Nephron (organoid): ENCODE measurements at regions not wholly inside any gene's neighbourhood (a gene's known extent, or its start where the extent isn't known, plus 50 kb on each side); places are given as distances from the start of the nearest gene placed in this dataset.
A peak's percentile ranks its signal among the peaks of the same experiment; 100 is the strongest.

ENCODE experiments used
- H3K27ac Mint-ChIP-seq, 3 experiments: 2 replicates each; pipeline ENCODE4 v1.8.0; 2020; ENCODE audit warnings: mixed read lengths in 3 of 3, mild to moderate bottlenecking in 2 of 3, moderate library complexity in 1 of 3
- H3K27me3 Mint-ChIP-seq: 2 replicates; pipeline ENCODE4 v1.8.0; 2021; ENCODE audit warnings: low read depth, mild to moderate bottlenecking, moderate library complexity, mixed read lengths
- H3K36me3 Mint-ChIP-seq: 2 replicates; pipeline ENCODE4 v1.8.0; 2020; ENCODE audit warnings: low read depth, mixed read lengths
- H3K4me1 Mint-ChIP-seq: 2 replicates; pipeline ENCODE4 v1.8.0; 2020; ENCODE audit warnings: mixed read lengths
- H3K4me3 Mint-ChIP-seq, 3 experiments: 2 replicates each; pipeline ENCODE4 v1.8.0; 2020; ENCODE audit warnings: mild to moderate bottlenecking in 3 of 3, mixed read lengths in 3 of 3, moderate library complexity in 2 of 3
- H3K9me3 Mint-ChIP-seq: 2 replicates; pipeline ENCODE4 v1.8.0; 2020; ENCODE audit warnings: mixed read lengths
- CTCF ChIP-seq, 3 experiments: fragments of 200-600 bp; sonication (generic); IDR thresholded peaks; one replicate each; pipeline ENCODE4 v1.5.0; 2021; ENCODE audit warnings: antibody characterized with exemption in 3 of 3; ENCODE audit not compliant: unreplicated experiment in 3 of 3

- no peak for TF ChIP-seq CTCF (IDR thresholded peaks at IDR 0.05; ENCODE audit: unreplicated experiment in 3 of 3)
- no peaks in the 10 kb centered on the region for H3K27me3 Mint-ChIP-seq
- H3K4me1 Mint-ChIP-seq = peaks cover 35% of the 10 kb centered on the region
- peaks cover 11% of the 10 kb centered on the region for H3K9me3 Mint-ChIP-seq
- no peak overlapping the region for H3K27ac Mint-ChIP-seq
- H3K36me3 Mint-ChIP-seq = no peaks in the 10 kb centered on the region
- no peak overlapping the region for H3K4me3 Mint-ChIP-seq
These were observed 221.8 kb downstream of the PHLDA1 start for GRCh38 chr12:75809746-75810145.

GRCh38 chr12:75807494-75807893, 224.1 kb downstream of the PHLDA1 start:
- no peaks in the 10 kb centered on the region for H3K36me3 Mint-ChIP-seq
- H3K9me3 Mint-ChIP-seq = peaks cover 11% of the 10 kb centered on the region
- peaks cover 16% of the 10 kb centered on the region for H3K4me1 Mint-ChIP-seq
- no peak overlapping the region for H3K27ac Mint-ChIP-seq
- no peak overlapping the region for H3K4me3 Mint-ChIP-seq
- H3K27me3 Mint-ChIP-seq = no peaks in the 10 kb centered on the region
- no peak for TF ChIP-seq CTCF (IDR thresholded peaks at IDR 0.05; ENCODE audit: unreplicated experiment in 3 of 3)

GRCh38 chr12:75805905-75806304, 225.7 kb downstream of the PHLDA1 start:
- TF ChIP-seq CTCF (IDR thresholded peaks at IDR 0.05; ENCODE audit: unreplicated experiment in 3 of 3) = no peak
- H3K4me3 Mint-ChIP-seq = no peak overlapping the region
- no peaks in the 10 kb centered on the region for H3K27me3 Mint-ChIP-seq
- H3K9me3 Mint-ChIP-seq = peaks cover 11% of the 10 kb centered on the region
- peaks cover 3% of the 10 kb centered on the region for H3K4me1 Mint-ChIP-seq
- no peaks in the 10 kb centered on the region for H3K36me3 Mint-ChIP-seq
- no peak overlapping the region for H3K27ac Mint-ChIP-seq

DNA sequence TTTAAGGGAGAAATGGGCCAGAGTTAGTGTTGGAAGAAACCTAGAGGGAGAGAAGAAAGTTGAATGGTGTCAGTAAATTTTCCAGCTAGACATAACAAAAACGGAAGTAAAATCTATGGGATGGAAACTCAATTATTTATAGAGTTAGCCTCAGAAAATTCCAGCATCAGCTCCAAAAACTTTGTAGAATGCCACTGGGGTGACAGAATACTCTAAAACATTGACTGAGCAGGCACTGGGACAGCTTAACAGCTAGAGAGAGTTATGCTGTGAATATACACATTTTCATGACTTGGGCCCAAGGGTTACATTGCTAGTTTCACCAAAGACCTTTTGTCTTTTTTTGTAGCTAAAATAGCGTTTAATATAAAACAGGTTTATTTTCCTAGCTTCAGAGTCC, 226.3 kb downstream of the PHLDA1 start:
- no peaks in the 10 kb centered on the region for H3K27me3 Mint-ChIP-seq
- no peak overlapping the region for H3K4me3 Mint-ChIP-seq
- H3K9me3 Mint-ChIP-seq = peaks cover 11% of the 10 kb centered on the region
- H3K27ac Mint-ChIP-seq = no peak overlapping the region
- H3K36me3 Mint-ChIP-seq = no peaks in the 10 kb centered on the region
- TF ChIP-seq CTCF (IDR thresholded peaks at IDR 0.05; ENCODE audit: unreplicated experiment in 3 of 3) = no peak
- no peaks in the 10 kb centered on the region for H3K4me1 Mint-ChIP-seq

- Mint-ChIP-seq H3K27ac (peak overlapping the region in 1 of 3 experiments; percentile 4), H3K4me3 (no peak overlapping the region), H3K36me3 (no peaks in the 10 kb centered on the region), H3K9me3 (no peaks in the 10 kb centered on the region), H3K27me3 (peaks cover 5% of the 10 kb centered on the region), H3K4me1 (no peaks in the 10 kb centered on the region)
- no peak for TF ChIP-seq CTCF (IDR thresholded peaks at IDR 0.05; ENCODE audit: unreplicated experiment in 3 of 3)
These were observed 233.2 kb downstream of the PHLDA1 start for GRCh38 chr12:75798136-75798926.

GRCh38 chr12:75795125-75795524, 236.5 kb downstream of the PHLDA1 start:
- no peak overlapping the region for H3K27ac Mint-ChIP-seq
- H3K4me1 Mint-ChIP-seq = peaks cover 13% of the 10 kb centered on the region
- TF ChIP-seq CTCF (IDR thresholded peaks at IDR 0.05; ENCODE audit: unreplicated experiment in 3 of 3) = no peak
- no peak overlapping the region for H3K4me3 Mint-ChIP-seq
- no peaks in the 10 kb centered on the region for H3K9me3 Mint-ChIP-seq
- no peaks in the 10 kb centered on the region for H3K36me3 Mint-ChIP-seq
- peaks cover 5% of the 10 kb centered on the region for H3K27me3 Mint-ChIP-seq
